GM21786 (cell line): ENCODE measurements at regions not wholly inside any gene's neighbourhood (a gene's known extent, or its start where the extent isn't known, plus 50 kb on each side); places are given as distances from the start of the nearest gene placed in this dataset.

Experiments
- ATAC-seq: cut with Tn5 transposase; IDR thresholded peaks from one replicate; pipeline ENCODE4 v1.9.1; 2021; ENCODE audit not compliant: unreplicated experiment

GRCh38 chr12:59250766-59251165, 330.5 kb upstream of the LRIG3 start:
- no peak for ATAC-seq

GRCh38 chr12:59240048-59240447, 319.7 kb upstream of the LRIG3 start:
- no peak for ATAC-seq

- no peak for ATAC-seq
Observed at GRCh38 chr12:59234391-59234790, 314.1 kb upstream of the LRIG3 start.

DNA sequence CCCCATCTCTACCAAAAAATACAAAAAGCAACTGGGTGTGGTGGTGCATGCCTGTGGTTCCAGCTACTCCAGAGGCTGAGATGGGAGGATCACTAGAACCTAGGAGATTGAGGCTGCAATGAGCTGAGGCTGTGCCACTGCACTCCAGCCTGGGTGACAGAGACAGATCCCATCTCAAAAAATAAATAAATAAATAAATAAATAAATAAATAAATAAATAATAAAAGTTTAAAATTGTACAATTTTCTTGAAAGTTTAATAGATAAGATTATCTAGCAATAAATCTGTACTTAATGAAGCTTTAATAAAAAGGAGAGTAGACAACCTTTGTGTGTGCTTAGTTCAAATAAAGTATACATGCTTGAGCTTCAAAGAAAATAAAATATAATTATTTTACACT, 310.0 kb upstream of the LRIG3 start:
- ATAC-seq: no peak

DNA sequence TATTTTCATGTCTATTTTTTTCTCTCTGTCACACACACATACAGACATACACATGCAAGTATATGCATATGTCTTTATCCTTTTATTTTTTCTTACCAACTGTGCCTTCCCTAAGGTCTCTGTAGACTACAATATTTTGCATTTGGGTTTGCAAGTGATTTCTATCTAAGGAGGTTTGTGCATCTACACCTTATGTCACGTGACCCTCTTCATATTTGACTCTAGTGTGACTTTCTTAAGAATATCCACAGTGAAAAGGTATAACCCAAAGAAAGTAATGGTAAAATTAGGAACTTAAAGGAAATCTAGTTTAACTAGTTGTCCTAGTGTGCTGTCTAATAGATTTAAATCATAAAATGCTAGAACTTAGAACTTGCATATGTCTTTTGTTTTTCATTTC, 298.8 kb upstream of the LRIG3 start:
- no peak for ATAC-seq

- no peak for ATAC-seq
Observed at GRCh38 chr12:59196989-59197388, 276.7 kb upstream of the LRIG3 start.

- ATAC-seq: no peak
Observed at GRCh38 chr12:59194794-59195193, 274.5 kb upstream of the LRIG3 start.

DNA sequence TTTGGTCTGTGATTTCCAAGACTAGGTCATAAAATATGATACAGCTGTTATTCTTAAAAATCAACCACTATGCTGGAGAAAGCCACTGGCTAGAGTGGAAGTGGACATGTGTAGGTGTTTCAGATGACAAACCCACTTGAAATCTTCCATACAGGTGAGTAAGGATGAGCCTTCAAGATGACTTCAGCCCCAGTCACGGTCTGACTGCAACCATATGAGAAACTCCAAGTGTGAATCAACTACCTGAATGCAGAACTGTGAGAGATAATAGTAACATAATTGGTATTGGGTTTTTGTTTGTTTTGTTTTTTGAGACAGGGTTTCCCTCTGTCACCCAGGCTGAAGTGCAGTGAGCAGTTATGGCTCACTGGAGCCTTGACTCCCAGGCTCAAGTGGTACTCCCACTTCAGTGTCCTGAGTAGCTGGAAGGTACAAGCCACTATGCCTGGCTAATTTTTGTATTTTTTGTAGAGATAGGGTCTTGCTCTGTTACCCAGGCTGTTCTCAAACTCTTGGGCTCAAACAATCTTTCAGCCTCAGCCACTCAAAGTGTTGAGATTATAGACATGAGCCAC, 273.3 kb upstream of the LRIG3 start:
- no peak for ATAC-seq

DNA sequence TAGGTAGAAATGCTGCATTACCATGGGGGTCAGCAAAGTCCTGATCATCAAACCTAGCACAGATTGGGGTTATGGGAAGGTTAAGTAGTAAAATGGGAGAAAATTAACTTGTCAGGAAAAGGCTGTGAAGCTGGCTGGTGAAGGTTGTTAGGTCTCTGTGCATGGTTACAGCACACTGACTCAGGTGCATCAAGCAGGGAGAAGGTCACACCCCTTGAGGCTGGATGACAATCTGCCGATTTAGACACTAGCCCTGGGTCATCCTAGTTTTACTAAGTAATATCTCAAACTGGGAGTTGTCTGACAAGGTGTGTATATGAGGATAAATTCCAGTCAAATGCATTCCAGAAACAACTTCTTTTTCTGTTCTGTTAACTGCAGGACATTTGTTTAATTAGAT, 271.1 kb upstream of the LRIG3 start:
- ATAC-seq: no peak

- no peak for ATAC-seq
Observed at GRCh38 chr12:59186451-59186850, 266.1 kb upstream of the LRIG3 start.

- ATAC-seq: no peak
Observed at GRCh38 chr12:59185295-59185694, 265.0 kb upstream of the LRIG3 start.

DNA sequence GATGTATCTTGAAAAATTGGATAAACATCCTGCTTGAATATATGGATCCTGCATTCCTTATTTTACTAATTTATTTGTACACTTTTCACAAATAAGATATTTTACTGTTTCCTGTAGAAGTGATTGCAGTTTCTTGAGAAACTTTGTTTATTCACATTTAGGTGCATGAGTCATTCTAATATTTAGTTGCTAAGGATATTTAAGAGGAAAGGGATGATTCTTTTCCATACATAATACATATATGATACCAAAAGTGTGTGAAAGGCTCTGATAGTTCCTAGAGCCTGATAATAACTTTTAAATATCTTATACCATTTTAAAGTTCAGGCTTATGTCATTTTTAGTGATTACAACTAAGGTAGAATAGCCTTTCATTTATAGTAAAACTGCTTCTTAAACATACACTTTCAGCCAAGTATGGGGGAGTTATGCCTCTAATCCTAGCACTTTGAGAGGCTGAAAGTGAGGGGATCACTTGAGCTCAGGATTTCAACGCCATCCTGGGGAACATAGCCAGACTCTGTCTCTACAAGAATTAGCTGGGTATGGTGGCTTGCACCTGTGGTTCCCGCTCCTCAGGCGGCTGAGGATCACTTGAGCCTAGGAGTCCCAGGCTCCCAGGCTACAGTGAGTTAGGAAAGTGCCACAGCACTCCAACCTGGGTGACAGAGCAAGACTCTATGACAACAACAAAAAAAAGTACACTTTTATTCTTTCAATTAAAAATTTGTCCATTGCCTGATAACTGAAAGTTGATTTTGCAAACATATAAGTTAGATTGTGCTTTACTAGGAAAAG, 262.6 kb upstream of the LRIG3 start:
- no peak for ATAC-seq

DNA sequence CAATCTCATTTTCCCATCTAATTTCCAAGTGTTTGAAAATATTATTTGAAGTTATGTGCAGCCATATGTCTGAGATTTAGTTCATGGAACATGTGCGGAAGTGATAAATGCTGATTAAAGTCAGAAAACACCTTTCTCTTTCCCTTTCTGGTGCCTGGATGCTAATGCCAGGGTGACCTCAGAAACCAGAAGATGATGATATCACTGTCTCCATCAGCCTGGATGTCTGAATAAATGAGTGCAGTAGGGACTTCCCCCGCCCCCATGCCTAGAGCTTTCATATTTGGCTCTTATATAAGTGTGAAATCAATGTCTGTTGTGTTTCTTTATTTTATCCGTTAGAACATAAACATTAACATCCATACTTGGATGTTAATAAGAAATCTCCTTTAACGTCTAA, 261.9 kb upstream of the LRIG3 start:
- ATAC-seq: no peak

- ATAC-seq: no peak
Observed at GRCh38 chr12:59181196-59181777, 261.0 kb upstream of the LRIG3 start.

- ATAC-seq: no peak
Observed at GRCh38 chr12:59179231-59179630, 258.9 kb upstream of the LRIG3 start.

DNA sequence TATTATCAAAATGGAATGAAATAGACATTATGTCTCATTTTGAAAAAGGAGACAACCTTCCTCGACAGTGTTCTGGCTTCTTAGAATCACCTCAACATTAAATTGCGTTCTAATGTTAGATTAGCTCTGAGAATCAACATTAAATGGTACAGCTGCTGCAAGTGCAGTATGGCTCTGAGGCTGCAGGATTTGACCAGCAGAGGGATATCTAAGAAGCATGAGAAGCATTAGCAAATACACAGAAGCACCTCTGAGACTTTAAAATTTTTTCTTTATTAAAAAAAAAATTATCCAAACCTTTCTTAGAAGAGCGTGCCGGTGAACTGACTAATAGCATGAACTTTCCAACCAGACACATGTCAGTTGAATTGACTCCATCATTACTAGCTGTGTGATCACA, 253.4 kb upstream of the LRIG3 start:
- ATAC-seq: no peak

DNA sequence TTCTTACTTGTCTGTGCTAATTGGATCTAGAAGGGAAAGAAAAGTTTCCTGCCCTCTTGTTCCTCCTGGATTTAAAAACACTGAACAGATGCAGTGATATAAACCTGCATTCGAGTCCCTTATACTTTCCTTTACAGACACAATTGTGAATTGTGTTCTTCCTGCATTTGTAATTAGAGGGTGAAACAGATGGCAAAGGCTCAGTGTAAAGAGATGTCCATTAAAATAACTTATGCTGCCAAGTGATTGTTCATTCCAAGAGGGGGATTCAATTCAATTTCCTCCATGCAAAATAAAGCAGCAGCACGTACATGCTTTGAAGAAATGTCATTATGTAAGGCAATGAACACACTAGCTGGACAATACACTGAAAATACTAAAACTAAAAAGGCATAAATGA, 248.3 kb upstream of the LRIG3 start:
- ATAC-seq: no peak

- ATAC-seq: no peak
Observed at GRCh38 chr12:59166457-59166856, 246.2 kb upstream of the LRIG3 start.

- ATAC-seq: no peak
Observed at GRCh38 chr12:59164991-59165718, 244.9 kb upstream of the LRIG3 start.

- no peak for ATAC-seq
Observed at GRCh38 chr12:59164226-59164625, 243.9 kb upstream of the LRIG3 start.

- no peak for ATAC-seq
Observed at GRCh38 chr12:59158681-59159080, 238.4 kb upstream of the LRIG3 start.

- ATAC-seq: no peak
Observed at GRCh38 chr12:59158066-59158465, 237.8 kb upstream of the LRIG3 start.
